ENCODE measurements at regions not wholly inside any gene's neighbourhood (a gene's known extent, or its start where the extent isn't known, plus 50 kb on each side); places are given as distances from the start of the nearest gene placed in this dataset.

GRCh38 chrX:34381241-34381640 is 249.1 kb upstream of the FAM47A start:
- TF ChIP-seq CTCF (conservative IDR thresholded peaks at IDR 0.05; ENCODE audit: low read length) = no peak
- no peak for TF ChIP-seq EZH2phosphoT487 (IDR thresholded peaks at IDR 0.05; ENCODE audit: borderline replicate concordance)
- Histone ChIP-seq H3K9ac (ENCODE audit: low read depth, low read length, poor library complexity, severe bottlenecking) (no peak overlapping the region), H4K20me1 (ENCODE audit: insufficient read depth, low read length, poor library complexity, severe bottlenecking) (no peaks in the 10 kb centered on the region), H3K9me2 (replicated peaks; ENCODE audit: low read depth, low read length) (no peaks in the 10 kb centered on the region), H3K4me3 (ENCODE audit: low read length, poor library complexity, severe bottlenecking) (no peak overlapping the region), H3K9me3 (ENCODE audit: insufficient read depth, low read depth, low read length) (no peaks in the 10 kb centered on the region), H2AFZ (ENCODE audit: low read length) (no peak overlapping the region), H3K36me3 (ENCODE audit: insufficient read depth, low read length) (no peaks in the 10 kb centered on the region), H3K27me3 (ENCODE audit: insufficient read depth, low read length, poor library complexity, severe bottlenecking) (no peaks in the 10 kb centered on the region), H3K4me2 (ENCODE audit: low read depth, low read length, poor library complexity, severe bottlenecking) (no peak overlapping the region), H3K4me1 (ENCODE audit: insufficient read depth, low read length, poor library complexity, severe bottlenecking) (no peaks in the 10 kb centered on the region), H3K79me2 (ENCODE audit: insufficient read depth, low read length) (no peaks in the 10 kb centered on the region), H3F3A (ENCODE audit: low read depth) (no peaks in the 10 kb centered on the region)

GRCh38 chrX:34379891-34380290 is 247.8 kb upstream of the FAM47A start:
- no peaks in the 10 kb centered on the region for H3K79me2 ChIP-seq (ENCODE audit: insufficient read depth, low read length)
- H4K20me1 ChIP-seq (ENCODE audit: insufficient read depth, low read length, poor library complexity, severe bottlenecking) = no peaks in the 10 kb centered on the region
- no peak overlapping the region for H2AFZ ChIP-seq (ENCODE audit: low read length)
- no peak overlapping the region for H3K4me3 ChIP-seq (ENCODE audit: low read length, poor library complexity, severe bottlenecking)
- H3F3A ChIP-seq (ENCODE audit: low read depth) = no peaks in the 10 kb centered on the region
- no peaks in the 10 kb centered on the region for H3K27me3 ChIP-seq (ENCODE audit: insufficient read depth, low read length, poor library complexity, severe bottlenecking)
- H3K9me3 ChIP-seq (ENCODE audit: insufficient read depth, low read depth, low read length) = no peaks in the 10 kb centered on the region
- no peaks in the 10 kb centered on the region for H3K36me3 ChIP-seq (ENCODE audit: insufficient read depth, low read length)
- H3K9ac ChIP-seq (ENCODE audit: low read depth, low read length, poor library complexity, severe bottlenecking) = no peak overlapping the region
- TF ChIP-seq EZH2phosphoT487 (IDR thresholded peaks at IDR 0.05; ENCODE audit: borderline replicate concordance) = no peak
- TF ChIP-seq CTCF (conservative IDR thresholded peaks at IDR 0.05; ENCODE audit: low read length) = no peak
- no peak overlapping the region for H3K4me2 ChIP-seq (ENCODE audit: low read depth, low read length, poor library complexity, severe bottlenecking)
- H3K4me1 ChIP-seq (ENCODE audit: insufficient read depth, low read length, poor library complexity, severe bottlenecking) = no peaks in the 10 kb centered on the region
- H3K9me2 ChIP-seq (replicated peaks; ENCODE audit: low read depth, low read length) = no peaks in the 10 kb centered on the region

- Histone ChIP-seq H3K4me3 (ENCODE audit: low read length, poor library complexity, severe bottlenecking) (no peak overlapping the region), H3F3A (ENCODE audit: low read depth) (no peaks in the 10 kb centered on the region), H3K4me1 (ENCODE audit: insufficient read depth, low read length, poor library complexity, severe bottlenecking) (no peaks in the 10 kb centered on the region), H3K9ac (ENCODE audit: low read depth, low read length, poor library complexity, severe bottlenecking) (no peak overlapping the region), H3K27me3 (ENCODE audit: insufficient read depth, low read length, poor library complexity, severe bottlenecking) (no peaks in the 10 kb centered on the region), H3K9me2 (replicated peaks; ENCODE audit: low read depth, low read length) (no peaks in the 10 kb centered on the region), H3K9me3 (ENCODE audit: insufficient read depth, low read depth, low read length) (no peaks in the 10 kb centered on the region), H4K20me1 (ENCODE audit: insufficient read depth, low read length, poor library complexity, severe bottlenecking) (no peaks in the 10 kb centered on the region), H3K79me2 (ENCODE audit: insufficient read depth, low read length) (no peaks in the 10 kb centered on the region), H3K36me3 (ENCODE audit: insufficient read depth, low read length) (no peaks in the 10 kb centered on the region), H3K4me2 (ENCODE audit: low read depth, low read length, poor library complexity, severe bottlenecking) (no peak overlapping the region), H2AFZ (ENCODE audit: low read length) (no peak overlapping the region)
- TF ChIP-seq CTCF (conservative IDR thresholded peaks at IDR 0.05; ENCODE audit: low read length) (no peak), EZH2phosphoT487 (IDR thresholded peaks at IDR 0.05; ENCODE audit: borderline replicate concordance) (no peak)
These were observed 245.5 kb upstream of the FAM47A start for GRCh38 chrX:34377645-34378044.
